Nephron progenitor cell (in vitro differentiated cells): ENCODE measurements at regions not wholly inside any gene's neighbourhood (a gene's known extent, or its start where the extent isn't known, plus 50 kb on each side); places are given as distances from the start of the nearest gene placed in this dataset.

Experiments used
- DNase-seq: peaks from one replicate; pipeline ENCODE4 v3.0.0; 2021
- H3K27ac Mint-ChIP-seq: 2 replicates; pipeline ENCODE4 v1.8.0; 2021; ENCODE audit warnings: mild to moderate bottlenecking, moderate library complexity, mixed read lengths
- H3K27me3 Mint-ChIP-seq: 2 replicates; pipeline ENCODE4 v1.8.0; 2021; ENCODE audit warnings: mild to moderate bottlenecking, low read depth, mixed read lengths; ENCODE audit not compliant: poor library complexity
- H3K36me3 Mint-ChIP-seq: 2 replicates; pipeline ENCODE4 v1.8.0; 2021; ENCODE audit warnings: low read depth, mixed read lengths
- H3K4me1 Mint-ChIP-seq: 2 replicates; pipeline ENCODE4 v1.8.0; 2021; ENCODE audit warnings: mixed read lengths
- H3K4me3 Mint-ChIP-seq: 2 replicates; pipeline ENCODE4 v1.8.0; 2021; ENCODE audit warnings: mild to moderate bottlenecking, moderate library complexity, mixed read lengths
- H3K9me3 Mint-ChIP-seq: 2 replicates; pipeline ENCODE4 v1.8.0; 2021; ENCODE audit warnings: mild to moderate bottlenecking, moderate library complexity, mixed read lengths
- TF ChIP-seq, protein P1 (sequence below): fragments of 200-600 bp; sonication (generic); IDR thresholded peaks from 2 replicates; pipeline ENCODE4 v1.5.0; 2021; ENCODE audit warnings: antibody characterized with exemption

DNA sequence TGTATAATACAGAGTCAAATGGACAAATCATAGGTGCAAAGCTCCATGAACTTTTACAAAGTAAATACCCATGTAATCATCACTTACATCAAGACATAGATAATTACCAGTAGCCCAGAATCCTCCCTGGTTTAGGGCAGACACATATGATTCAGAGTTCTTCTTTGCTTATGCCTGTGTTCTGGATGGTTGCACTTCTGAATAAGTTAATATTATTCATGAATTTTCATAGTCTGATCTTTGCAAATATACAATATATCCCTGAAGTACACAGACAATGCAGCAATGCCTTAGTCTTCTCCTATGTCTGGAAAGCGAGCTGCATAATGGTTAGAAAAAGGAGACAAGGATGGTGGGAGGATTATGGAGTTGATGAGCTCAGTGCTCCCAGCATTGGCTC is 122.4 kb upstream of the PLXNA2 start:
- DNase-seq: no peak
- peaks cover 6% of the 10 kb centered on the region for H3K4me1 Mint-ChIP-seq
- H3K9me3 Mint-ChIP-seq: no peaks in the 10 kb centered on the region
- H3K4me3 Mint-ChIP-seq: no peak overlapping the region
- H3K27ac Mint-ChIP-seq: no peak overlapping the region
- peaks cover 5% of the 10 kb centered on the region for H3K27me3 Mint-ChIP-seq
- TF ChIP-seq, protein P1, sequence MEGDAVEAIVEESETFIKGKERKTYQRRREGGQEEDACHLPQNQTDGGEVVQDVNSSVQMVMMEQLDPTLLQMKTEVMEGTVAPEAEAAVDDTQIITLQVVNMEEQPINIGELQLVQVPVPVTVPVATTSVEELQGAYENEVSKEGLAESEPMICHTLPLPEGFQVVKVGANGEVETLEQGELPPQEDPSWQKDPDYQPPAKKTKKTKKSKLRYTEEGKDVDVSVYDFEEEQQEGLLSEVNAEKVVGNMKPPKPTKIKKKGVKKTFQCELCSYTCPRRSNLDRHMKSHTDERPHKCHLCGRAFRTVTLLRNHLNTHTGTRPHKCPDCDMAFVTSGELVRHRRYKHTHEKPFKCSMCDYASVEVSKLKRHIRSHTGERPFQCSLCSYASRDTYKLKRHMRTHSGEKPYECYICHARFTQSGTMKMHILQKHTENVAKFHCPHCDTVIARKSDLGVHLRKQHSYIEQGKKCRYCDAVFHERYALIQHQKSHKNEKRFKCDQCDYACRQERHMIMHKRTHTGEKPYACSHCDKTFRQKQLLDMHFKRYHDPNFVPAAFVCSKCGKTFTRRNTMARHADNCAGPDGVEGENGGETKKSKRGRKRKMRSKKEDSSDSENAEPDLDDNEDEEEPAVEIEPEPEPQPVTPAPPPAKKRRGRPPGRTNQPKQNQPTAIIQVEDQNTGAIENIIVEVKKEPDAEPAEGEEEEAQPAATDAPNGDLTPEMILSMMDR: no peak
- H3K36me3 Mint-ChIP-seq: no peaks in the 10 kb centered on the region

DNA sequence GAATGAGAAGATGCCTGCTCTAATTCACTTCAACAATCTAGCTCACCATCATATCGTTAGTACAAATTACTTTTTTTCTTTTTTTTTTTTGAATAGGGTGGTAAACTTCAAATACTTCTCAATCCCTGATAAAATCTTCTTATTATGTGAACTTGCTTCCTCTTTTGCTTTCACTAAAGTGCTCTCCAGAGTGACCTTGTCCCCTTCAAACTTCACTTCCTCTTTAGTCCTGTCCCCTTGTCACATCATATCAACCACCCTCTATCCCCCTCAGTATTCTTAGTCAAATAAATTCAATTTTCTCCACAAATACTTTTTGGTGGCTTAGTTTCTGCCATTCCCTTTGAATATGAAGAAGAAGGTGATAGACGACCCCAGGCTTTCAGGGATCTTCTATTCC is 124.9 kb upstream of the PLXNA2 start:
- Mint-ChIP-seq H3K9me3 (no peaks in the 10 kb centered on the region), H3K27me3 (peaks cover 5% of the 10 kb centered on the region)
- DNase-seq: no peak

DNA sequence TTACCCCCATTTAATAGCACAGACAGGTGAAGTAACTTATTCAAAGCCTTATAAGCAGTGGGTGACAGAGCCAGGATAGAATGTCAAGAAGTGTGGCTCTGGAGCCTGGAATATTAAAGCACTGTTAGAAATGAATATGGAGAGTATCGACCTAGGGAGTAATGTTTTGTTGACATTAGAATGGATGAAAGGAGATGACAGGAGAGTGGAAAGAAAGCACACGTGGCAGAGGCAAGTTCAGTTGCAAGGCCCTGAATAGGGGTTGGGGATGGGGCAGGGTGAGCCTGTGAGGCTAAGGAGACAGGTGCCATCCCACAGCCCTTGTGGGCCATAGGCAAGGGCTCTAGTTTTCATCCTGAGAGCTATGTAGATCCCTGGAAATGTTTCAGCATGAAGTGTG is 125.5 kb upstream of the PLXNA2 start:
- H3K4me3 Mint-ChIP-seq: no peak overlapping the region

More for the DNA sequence above, 124.9 kb upstream of the PLXNA2 start:
- Mint-ChIP-seq H3K27ac (no peak overlapping the region), H3K36me3 (no peaks in the 10 kb centered on the region), H3K4me3 (no peak overlapping the region), H3K4me1 (peaks cover 9% of the 10 kb centered on the region)
- TF ChIP-seq, protein P1: no peak

DNA sequence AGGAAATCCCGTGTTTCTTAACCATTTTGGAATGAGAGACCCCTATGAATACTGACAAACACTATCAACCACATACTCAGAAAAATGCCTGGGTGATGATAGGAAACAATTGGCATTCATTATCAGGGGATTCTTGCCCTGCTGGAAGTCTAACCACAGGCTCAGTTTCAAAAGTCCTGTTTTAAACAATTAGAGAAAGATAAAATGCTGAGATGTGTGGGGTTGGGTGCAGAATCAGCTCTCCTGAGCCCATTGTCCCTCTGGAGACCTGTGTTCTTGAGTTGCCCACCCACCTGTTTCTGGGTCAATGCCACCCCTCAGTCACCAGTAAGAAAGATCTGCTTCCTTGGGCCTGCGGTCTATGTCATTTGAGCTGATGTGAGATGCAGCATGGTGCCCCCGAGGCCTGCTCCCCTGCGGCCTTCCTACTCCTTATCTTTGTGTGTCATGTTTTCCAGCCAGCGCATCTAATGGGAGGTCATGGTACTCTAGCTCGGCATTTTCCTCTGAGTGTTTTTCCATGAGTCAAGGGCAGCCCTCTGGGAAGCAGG is 130.3 kb upstream of the PLXNA2 start:
- Mint-ChIP-seq H3K4me1 (peaks cover 16% of the 10 kb centered on the region), H3K27ac (no peak overlapping the region), H3K4me3 (no peak overlapping the region), H3K27me3 (peaks cover 4% of the 10 kb centered on the region), H3K9me3 (no peaks in the 10 kb centered on the region), H3K36me3 (no peaks in the 10 kb centered on the region)
- TF ChIP-seq, protein P1: no peak
- DNase-seq: no peak

More for the DNA sequence above, 125.5 kb upstream of the PLXNA2 start:
- no peak overlapping the region for H3K27ac Mint-ChIP-seq
- TF ChIP-seq, protein P1: no peak
- H3K27me3 Mint-ChIP-seq: peaks cover 5% of the 10 kb centered on the region
- H3K36me3 Mint-ChIP-seq: no peaks in the 10 kb centered on the region
- H3K4me1 Mint-ChIP-seq: peaks cover 15% of the 10 kb centered on the region
- no peaks in the 10 kb centered on the region for H3K9me3 Mint-ChIP-seq
- no peak for DNase-seq

DNA sequence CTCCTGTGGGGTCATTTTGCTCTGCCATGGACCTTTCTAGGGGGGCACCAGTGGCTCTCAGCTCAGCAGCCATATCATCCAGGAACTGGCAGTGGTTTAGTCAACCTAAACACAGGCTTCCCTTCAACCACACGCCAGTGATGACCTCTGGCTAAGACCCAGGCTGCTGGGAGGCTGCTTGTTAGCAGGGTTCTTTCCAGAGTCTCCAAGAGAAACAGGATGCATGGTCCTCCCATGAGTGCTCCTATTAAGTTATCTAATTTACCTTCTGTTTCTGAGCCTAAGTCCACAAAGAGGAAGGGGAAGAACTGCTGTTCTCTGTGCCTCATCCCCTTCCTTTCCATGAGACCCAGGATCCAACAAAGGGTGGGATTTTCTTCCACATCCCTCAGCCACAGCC is 137.3 kb upstream of the PLXNA2 start:
- Mint-ChIP-seq H3K27ac (no peak overlapping the region), H3K4me1 (no peaks in the 10 kb centered on the region), H3K4me3 (no peak overlapping the region), H3K9me3 (peaks cover 11% of the 10 kb centered on the region), H3K36me3 (no peaks in the 10 kb centered on the region), H3K27me3 (peaks cover 16% of the 10 kb centered on the region)
- no peak for DNase-seq
- TF ChIP-seq, protein P1: no peak
